ENCODE measurements at regions not wholly inside any gene's neighbourhood (a gene's known extent, or its start where the extent isn't known, plus 50 kb on each side); places are given as distances from the start of the nearest gene placed in this dataset.
"Not testable (repeated sequence)": the region's sequence is repeated elsewhere in the genome, so short reads cannot be mapped to it uniquely, and the experiment has no call there.

DNA sequence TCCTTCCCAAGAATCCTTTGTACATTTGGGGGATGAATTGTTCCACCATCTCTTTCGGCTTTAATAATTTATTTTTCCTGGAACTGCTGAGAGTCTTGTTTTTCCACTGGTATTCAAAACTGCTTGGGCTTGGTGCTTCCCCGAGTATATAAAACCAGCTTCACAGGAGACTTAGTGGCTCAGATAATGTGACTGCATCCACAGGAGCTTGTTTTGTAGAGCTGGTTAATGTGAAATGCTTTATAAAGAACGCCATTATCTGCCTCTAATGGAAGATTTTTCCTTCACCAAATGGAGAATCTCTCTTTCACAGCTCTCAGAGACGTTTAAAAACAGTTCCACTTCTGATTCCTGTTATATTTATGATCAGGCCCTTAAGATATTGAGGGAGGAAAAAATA is 935.5 kb downstream of the RAB28 start:
- no peak for DNase-seq

DNA sequence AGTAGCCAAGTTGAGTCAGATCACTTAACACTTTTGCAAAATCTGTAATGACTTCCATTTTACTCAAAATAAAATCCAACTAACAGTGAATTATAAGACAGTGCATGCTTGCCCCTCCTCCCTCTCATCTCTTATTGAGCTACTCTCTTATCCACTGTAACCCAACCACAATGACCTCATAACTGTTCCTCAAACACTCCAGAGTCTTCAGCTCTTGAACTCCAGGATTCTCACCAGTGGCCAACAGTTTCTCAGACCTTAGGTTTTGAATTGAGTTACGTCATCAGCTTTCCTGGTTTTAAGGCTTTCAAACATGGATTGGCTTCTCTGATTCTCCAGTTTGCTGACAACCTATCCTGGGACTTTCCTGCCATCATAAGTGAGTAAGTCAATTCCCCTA is 938.3 kb downstream of the RAB28 start:
- DNase-seq, result no peak

DNA sequence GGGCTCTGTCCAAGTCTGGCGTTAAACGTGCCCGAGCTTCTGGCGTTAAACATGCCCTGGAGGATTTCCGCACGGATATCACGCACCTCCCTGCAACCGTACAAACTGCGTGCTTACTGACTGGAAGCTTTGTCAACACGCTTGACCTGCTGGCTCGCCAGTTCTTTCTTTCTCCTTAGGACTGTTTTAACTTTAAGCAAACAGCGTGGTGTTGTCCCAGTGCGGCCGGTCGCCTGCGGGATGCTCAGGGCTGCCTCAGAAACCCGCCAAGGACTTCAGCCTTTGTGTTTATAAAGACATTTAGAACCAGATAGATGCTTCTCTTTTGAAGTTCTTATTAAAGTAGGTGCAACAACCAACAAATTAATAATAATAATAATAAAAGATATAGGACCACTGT is 946.0 kb downstream of the RAB28 start:
- DNase-seq, result no peak

DNA sequence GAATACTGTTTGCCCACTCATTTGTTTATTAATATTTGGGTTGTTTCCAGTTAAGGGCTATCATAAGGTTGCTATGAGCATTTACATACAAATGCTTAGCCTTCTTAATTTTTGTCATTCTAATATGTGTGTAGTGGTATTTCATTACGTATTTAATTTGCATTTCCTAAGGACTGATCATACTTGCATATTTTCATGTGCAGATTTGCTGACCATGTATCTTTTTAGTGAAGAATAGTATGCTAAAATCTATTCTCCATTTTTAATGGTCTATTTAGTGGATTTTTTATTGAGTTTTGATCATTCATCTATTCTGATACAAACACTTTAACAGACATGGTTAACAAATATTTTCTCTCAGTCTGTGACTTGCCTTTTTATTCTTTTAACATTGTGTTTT is 949.5 kb downstream of the RAB28 start:
- no peak for DNase-seq

DNA sequence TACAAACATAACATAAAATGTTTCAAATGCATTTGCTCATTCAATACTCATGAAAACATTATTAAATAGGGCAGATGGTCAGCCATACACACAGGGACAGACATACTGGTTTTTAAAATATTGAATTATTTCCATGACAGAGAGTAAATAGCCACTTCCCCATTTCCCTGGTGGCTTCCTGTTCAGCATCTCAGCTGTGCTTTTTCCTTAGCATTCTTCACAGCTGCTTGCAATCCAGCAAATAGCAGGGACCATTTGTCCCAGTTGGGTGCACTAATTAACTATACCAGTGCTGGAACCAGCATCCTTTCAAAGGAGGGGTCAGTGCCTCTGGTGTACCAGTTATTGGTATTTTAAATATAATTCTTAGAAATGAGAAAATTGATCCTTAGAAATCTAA is 964.7 kb downstream of the RAB28 start:
- DNase-seq, result no peak

DNA sequence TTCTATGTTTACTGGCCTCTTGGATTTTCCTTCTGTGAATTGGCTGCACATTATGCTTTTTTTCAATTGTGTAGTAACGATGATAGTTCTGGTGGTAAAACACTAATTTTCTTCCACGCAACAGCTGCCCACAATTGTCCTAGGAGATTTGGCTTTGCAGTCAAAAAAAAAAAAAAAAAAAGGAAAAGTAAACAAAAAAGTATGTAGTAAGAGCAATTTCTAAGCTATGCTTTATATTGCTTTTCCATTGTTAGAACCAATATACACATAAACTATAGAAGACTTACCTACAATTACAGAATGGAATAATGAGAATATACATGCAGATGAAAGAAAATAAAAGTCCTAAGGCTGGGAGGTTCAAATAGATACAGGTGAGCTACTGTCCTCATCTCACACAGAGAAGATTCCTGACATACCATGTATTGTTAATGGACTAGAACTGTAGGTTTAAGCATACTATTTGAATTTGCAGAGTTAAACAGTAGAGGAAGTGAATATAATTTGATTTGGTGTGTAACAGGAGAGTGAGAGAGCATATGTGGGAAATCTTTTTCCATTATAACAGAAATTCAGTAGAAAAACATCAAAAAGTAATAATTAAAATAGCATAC is 976.2 kb downstream of the RAB28 start:
- DNase-seq, result no peak

DNA sequence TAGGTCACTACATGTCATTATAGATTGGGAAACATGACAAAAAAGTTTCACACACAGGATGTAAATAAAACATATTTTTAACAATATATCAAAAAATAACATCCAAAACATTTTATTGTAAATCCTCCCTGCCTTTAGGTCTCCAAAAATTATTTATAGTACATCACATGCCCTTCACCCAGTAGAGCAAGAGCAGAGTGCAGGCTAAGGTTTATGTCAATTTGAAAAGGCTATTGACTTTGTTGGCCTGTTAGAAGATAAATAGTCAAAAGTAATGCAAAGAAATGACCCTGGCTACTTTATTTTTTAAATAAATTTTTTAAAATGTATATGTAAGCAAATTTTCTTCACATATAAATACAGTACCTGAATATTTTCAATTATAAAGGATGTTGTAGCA is 983.7 kb downstream of the RAB28 start:
- no peak for DNase-seq

DNA sequence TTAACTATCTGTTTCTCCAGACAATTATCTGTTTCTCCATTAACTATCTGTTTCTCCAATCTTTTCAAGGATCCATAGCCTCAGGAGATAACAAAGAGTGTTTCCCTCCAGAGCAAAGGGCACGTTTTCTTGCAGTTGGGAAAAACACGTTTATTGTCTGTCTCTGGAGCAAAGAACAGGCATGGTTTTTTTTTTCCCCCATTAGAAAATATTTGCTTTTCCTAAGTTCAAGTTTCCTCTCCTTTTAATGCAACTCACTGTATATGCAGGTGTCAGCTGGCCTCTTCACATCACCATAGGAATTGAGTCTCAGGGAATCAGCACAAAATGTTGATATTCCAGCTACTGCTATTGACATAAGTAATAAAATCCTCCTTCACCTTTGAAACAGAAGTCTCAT is 984.4 kb downstream of the RAB28 start:
- DNase-seq, result no peak

DNA sequence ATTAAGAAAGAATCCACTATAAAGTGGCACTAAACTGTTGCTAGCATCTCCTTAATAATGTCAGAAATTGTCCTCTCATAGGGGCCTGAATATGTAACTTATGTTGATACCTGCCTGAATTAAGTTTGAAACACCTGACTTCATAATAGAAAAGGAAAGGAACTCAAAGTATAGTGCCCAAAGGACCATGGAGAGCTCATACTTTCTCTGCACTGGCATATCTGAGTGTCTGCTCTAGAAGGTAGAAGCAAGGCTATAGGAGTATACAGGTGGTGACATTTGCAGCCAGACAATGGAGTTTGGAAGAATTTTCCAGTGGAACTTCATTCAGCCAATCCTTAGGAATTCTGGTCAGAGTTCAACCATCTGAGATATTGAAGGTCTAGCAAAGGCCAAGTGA is 988.9 kb downstream of the RAB28 start:
- DNase-seq, result no peak

DNA sequence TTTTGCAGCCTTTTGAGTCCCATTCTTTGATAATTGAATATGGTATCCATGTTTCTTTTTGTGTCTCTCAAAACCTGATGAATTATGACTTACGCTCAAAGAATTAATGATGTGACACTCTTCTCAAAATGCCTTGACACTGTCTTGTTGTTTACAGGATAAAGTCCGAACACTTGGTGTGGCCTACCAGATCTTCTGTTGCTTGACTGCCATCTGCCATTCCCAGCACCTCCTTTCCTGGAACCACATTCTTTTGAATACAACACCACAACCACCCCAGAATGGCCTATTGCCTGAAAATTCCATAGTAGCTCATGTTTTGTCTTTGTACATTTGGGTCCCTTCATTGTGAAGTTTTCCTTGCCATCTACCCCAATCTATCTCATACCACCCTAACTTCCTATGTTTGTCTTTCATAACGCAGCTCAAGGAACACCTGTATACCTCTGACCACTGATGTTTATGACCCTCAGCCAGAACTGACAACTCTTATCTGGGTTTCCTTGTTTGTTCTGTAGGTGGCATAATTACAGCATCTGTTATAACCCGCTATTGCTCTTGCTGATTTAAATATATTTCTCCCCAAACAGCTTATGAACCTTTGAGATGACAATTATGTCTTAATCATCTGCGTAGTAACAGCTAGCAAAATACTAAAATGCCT is 991.3 kb downstream of the RAB28 start:
- DNase-seq, result no peak

DNA sequence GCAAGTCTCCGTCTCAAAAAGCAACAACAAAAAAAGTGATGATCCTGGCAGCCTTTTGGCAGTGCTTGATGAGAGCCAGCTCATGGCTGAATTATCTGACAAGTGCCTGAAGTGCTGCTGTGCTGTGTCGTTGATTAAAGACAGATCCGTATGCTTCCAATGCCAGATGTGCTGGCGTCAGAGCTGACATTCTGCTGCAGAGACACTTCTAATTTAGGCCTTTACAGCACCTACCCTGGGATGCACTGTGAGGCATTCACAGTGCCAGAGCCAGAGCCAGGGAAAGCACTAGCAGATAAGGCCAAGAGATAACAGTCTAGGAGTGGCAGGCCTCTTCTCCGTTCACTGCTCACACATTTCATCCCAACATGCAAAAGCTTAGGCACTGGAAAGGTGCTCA is 995.5 kb downstream of the RAB28 start:
- no peak for DNase-seq

DNA sequence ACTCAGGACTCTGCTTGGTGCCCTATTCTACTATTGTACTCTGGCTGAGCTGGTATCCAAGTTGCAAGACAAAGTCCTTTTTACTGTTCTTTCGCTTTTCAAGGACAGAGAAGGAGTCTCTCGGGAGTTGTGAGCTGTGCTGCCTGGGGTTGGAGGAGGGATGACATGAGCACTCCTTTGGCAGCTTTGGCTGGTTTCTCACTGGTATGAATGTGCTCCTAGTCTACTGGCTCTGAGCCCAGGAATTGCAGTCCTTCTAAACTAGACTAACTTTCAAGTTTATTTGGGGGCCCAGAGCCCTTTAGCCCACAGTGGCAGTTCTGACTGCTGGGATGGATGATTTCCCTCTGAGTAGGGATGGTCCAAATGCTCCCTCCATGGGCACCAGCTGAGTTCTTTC is 997.1 kb downstream of the RAB28 start:
- no peak for DNase-seq

DNA sequence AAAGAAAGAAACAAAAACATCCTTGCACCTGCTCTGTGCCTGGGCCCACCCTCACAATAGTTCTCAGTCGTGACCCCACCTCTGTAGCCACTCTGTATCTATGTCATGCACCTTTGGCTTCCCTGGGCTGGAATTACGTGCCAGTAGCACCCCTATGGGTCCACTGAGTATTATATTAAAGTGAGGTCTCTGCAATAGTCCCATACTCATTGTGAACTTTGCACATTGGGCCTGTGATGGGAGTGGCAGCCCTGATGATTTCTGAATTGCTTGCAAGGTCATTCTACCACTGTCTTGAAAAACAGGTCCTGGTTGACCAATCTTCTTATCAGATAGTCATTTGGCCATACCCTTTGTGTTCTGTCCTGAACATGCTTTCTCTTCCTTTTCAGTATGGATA is 1012.1 kb downstream of the RAB28 start:
- no peak for DNase-seq

DNA sequence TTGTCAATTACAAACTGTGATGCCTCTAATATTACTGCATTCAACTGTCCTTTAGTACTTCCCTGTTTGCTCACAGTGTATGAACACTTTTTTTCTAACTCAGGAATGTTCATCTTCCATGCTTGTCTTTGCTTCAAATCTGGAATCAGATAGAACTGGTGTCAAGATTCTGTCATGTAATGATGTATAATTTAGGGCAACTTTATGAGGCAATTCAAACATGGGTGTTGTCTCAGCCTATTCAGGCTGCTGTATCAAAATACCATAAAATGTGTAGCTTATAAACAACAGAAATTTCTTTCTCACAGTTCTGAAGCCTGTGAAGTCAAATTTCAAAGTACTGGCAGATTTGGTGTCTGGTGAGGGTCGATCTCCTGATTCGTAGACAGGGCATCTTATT is 1012.9 kb downstream of the RAB28 start:
- no peak for DNase-seq

DNA sequence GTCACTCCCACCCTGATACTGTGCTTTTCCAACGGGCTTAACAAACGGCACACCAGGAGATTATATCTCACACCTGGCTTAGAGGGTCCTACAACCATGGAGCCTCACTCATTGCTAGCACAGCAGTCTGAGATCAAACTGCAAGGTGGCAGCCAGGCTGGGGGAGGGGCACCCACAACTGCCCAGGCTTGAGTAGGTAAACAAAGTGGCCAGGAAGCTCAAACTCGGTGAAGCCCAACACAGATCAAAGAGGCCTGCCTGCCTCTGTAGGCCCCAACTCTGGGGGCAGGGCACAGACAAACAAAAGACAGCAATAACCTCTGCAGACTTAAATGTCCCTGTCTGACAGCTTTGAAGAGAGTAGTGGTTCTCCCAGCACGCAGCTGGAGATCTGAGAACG is 1022.6 kb downstream of the RAB28 start:
- DNase-seq, result not testable (repeated sequence)

DNA sequence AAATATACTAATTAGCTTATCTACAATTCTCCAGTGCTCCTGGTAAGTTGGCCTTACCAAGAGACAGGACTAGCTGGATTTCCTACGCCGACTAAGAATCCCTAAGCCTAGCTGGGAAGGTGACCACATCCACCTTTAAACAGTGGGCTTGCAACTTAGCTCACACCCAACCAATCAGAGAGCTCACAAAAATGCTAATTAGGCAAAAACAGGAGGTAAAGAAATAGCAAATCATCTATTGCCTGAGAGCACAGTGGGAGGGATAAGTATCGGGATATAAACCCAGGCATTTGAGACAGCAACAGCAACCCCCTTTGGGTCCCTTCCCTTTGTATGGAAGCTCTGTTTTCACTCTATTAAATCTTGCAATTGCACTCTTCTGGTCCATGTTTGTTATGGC is 1025.0 kb downstream of the RAB28 start:
- DNase-seq, result no peak

DNA sequence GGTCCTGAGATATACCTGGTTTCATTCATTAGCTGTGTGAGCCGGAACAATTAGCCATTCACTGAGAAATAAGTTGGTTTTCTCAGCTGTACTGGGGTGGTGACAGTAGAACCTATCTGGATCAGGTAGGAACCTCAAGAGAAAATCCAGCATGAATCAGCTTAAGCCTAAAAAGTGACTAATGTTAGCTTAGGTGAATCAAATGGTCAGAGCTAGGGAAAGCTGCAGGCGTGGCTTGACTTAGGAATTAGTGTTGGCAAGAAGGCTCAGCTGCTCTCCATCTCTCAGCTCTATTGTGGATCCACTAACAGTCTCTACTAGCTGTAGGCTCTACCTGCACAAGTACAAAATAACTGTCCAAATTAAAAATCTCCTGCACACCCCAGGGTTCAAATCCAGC is 1025.5 kb downstream of the RAB28 start:
- no peak for DNase-seq

DNA sequence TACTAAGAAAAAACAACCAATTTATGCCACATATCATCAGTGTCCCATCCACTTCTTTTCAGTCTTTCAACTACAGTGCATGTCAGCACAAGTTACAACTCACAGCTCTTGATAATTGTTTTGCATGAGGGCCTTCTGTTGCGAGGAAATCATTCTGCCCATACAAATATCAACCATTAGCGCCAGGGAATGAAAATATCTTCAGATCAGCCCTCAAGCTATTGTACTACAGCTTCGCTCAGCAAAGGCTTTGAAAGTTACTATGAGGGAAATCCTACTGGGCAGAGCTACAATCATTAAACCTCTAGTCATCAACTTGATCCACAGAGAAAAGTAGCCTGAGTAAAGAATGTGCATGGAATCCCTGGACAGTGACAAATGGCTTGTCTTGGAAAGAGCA is 1023.6 kb upstream of the HS3ST1 start:
- no peak for DNase-seq

DNA sequence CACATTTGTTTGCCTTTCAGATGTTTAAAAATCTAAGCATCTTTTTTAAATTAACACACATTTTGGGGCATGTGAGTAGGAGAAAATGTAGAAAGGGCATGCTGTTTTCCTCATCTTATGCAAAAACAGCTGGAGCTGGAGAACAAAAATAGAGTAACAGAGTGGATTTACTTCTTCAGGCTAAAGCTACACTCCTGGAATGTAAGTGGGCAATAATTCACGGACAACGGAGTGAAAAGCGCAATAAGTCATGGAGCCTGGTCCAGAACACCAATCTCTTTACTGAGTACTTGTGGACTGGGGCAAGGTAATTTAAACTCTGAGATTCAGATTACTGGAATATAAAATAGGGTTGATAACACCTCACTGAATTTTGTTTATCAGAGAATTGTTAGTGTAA is 1018.8 kb upstream of the HS3ST1 start:
- no peak for DNase-seq

DNA sequence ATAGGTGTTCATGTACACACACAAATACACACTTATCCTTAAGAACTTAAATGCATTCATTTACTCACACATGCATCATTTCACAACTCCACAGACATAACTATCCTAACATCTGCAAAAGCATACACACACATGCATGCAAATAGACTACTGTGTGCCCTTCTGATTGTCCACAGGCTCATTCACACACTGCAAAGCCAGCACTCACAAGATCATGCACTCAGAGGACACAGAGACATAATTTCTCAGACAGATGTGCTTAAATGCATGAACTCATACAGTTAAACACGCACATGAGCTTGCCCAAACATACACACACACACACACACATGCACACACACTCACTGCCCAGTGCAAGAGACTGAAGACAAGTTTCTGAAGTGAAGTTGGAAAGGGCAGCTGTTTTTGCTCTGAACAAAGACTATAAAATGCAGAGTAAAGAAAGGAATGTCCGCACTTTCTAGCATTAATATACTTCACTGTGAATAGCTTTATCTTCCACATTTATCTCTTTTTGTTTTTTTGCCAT is 1018.0 kb upstream of the HS3ST1 start:
- no peak for DNase-seq

DNA sequence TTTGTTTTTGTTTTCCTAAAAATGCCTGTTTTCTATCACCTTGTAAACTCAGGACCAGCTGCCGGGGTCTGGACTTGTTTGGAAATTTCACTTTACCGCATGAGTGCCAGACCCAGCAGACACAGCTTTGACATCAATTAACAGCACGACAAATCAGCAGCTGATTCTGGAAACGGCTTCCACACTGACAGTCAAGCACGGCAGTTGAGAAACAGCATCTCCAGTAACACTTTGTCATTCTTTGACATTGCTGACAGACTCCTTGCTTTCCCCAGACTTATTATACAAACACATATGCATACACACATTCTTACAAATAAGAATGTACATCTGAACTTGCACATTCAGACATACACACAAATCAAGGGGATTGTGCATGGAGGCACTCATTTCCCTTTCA is 1017.6 kb upstream of the HS3ST1 start:
- no peak for DNase-seq

DNA sequence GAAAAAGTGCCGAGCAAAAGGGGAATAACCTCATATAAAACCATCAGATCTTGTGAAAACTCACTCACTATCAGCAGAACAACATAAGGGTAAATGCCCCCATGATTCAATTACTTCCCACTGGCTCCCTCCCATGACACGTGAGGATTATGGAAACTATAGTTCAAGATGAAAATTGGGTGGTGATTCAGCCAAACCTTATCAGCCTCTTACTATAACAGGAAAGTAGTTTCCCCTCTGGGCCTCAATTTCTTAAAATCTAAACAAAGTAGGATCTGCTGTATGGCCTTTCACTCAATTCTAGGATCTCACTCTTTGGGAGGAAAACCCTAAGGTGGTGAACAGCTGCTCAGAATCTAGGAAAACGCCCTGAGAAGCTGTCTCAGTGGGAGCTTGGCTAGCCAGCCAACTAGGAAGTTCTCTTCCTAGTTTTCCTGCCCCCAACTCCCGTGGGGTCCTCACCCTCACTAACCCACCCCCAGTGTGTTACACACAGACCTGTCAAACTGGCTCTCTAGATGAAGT is 1017.1 kb upstream of the HS3ST1 start:
- no peak for DNase-seq

DNA sequence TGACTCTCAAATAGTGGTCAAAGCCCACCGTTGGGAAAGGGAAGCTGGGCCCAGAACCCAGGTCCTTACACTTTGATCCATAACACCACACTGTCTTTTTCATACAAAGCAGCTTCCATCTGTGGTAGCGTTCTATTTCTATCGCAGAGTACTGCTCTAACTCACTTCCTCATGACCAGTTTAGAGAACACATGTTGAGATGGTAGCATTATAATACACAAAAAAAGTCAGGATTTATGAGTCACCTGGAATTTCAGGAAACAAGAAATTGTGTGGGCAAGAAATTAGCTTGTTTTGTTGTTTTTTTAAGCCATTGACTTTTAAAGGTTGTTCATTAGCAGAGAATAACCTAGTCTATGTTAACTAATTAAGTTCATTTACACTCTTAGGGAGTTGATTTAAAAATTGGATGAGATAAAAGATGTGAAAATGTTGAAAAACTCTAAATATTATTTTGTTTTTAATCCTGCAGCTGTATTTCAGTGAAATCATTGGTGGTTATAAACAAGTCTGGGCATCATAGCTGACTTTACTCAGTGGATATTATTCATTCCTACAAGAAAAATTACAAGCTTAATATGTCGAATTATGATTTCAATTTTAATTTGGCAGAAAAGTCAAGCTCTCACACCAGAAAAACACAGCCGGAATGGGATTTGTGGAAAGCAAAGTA is 1011.1 kb upstream of the HS3ST1 start:
- no peak for DNase-seq

DNA sequence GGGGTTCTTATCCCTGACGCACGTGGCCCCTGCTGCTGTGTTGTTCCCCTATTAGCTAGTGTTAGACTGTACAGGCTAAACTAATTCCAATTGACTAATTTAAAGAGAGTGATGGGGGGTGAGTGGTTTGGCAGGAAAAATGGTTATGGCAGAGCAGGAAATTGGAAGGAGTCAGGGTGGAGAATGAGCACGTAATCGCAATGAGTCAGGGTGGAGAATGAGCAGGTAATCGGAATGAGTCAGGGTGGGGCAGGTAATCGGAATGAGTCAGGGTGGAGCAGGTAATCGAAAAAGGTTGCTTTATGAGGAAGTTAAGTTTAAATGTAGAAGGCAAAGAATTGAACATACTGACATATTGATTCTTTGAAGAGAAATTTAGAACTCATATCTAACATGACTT is 1002.6 kb upstream of the HS3ST1 start:
- not testable (repeated sequence) for DNase-seq
